CD4-positive, alpha-beta T cell treated with Interleukin-6 at 100 ng/mL for 8 hours (primary cell): ENCODE measurements at regions not wholly inside any gene's neighbourhood (a gene's known extent, or its start where the extent isn't known, plus 50 kb on each side); places are given as distances from the start of the nearest gene placed in this dataset.
"Not testable (repeated sequence)": the region's sequence is repeated elsewhere in the genome, so short reads cannot be mapped to it uniquely, and the experiment has no call there.

Experiments used
- DNase-seq: peaks from one replicate; pipeline ENCODE4 v3.0.0-alpha.2; 2020; ENCODE audit warnings: mixed read lengths, low spot score

- DNase-seq: no peak
These were observed 463.4 kb upstream of the TMEM132C start for GRCh38 chr12:127803545-127803944.

DNA sequence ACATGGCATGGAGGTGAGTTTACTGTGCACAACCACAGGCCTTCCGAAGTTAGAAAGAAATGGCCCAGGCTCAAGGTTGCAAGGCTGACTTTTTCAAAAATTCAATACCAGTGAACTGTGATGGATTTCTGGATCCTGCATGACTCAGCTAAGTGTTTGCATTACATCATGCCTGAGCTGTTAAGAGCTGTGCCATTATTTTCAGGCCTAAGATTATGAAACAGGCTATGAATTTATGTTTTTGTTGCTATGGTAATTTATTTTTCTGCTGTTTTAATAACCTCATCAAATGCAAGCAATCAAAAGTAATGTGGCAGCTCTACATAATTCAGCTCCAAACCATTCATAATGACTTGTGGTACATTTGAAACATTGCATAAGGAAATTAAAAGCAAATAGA lies 457.7 kb upstream of the TMEM132C start:
- DNase-seq: no peak

DNA sequence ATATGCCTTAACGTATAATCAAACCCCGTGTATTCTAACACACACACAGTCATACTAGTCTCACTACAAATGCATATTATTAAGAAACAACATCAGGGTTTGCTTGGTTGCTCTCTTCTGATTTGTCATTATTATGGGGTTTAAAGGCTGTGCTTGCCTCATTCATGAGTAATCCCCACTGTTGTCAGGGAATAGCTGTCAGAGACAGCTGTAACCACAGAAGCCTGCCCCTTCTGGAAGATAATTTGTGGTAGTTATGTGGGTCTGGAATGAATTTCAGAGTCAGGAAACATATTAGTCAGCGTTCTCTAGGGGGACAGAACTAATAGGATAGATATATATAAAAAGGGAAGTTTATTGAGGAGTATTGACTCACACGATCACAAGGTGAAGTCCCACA lies 456.9 kb upstream of the TMEM132C start:
- no peak for DNase-seq

DNA sequence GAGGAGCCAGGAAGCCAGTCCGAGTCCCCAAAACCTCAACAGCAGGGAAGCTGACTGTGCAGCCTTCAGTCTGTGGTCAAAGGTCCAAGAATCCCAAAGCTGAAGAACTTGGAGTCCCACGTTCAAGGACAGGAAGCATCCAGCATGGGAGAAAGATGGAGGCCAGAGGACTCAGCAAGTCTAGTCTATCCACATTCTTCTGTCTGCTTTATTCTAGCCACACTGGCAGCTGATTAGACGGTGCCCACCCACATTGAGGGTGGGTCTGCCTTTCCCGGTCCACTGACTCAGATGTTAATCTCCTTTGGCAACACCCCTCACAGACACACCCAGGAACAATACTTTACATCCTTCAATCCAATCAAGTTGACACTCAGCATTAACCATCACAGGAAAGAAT lies 456.5 kb upstream of the TMEM132C start:
- DNase-seq: not testable (repeated sequence)

- DNase-seq: no peak
These were observed 455.0 kb upstream of the TMEM132C start for GRCh38 chr12:127811988-127812387.

DNA sequence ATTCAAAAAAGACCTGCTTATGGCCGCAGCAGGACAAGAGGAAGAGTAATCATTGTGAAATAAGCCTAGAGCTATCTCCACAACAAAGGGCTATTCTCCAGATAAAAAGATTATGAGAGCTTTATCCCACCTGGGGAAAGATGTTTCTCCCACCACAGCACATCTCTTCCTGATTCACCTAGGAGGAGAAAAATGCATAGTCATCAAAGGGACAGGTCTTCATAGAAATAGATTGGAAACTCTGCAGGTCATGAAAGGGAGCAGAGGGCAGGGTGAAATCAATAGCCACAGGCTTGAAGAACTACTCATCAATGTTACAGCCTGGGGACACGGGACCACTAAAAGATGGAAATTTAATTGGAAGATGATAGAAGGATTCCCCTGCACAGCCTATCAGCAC lies 453.8 kb upstream of the TMEM132C start:
- DNase-seq: no peak

DNA sequence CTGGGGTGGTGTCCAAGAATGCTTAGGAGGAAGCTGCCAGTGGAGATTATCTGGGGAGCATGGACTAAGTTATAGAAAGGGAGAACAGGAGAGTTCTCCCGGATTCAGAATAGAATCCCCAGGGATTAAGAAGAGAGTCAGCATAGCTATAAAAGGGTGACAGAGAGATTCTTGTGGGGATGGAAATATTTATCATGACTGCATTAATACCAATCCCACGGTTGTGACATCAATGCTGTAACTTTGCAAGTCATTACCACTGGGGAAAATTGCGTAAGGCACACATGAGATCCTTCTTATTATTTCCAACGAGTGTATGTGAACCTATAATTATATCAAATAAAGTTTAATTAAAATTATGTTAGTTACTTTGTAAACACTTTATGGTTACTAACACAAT lies 447.9 kb upstream of the TMEM132C start:
- no peak for DNase-seq

GRCh38 chr12:127820271-127820670 lies 446.7 kb upstream of the TMEM132C start:
- no peak for DNase-seq

- DNase-seq: no peak
These were observed 446.1 kb upstream of the TMEM132C start for GRCh38 chr12:127820846-127821245.

DNA sequence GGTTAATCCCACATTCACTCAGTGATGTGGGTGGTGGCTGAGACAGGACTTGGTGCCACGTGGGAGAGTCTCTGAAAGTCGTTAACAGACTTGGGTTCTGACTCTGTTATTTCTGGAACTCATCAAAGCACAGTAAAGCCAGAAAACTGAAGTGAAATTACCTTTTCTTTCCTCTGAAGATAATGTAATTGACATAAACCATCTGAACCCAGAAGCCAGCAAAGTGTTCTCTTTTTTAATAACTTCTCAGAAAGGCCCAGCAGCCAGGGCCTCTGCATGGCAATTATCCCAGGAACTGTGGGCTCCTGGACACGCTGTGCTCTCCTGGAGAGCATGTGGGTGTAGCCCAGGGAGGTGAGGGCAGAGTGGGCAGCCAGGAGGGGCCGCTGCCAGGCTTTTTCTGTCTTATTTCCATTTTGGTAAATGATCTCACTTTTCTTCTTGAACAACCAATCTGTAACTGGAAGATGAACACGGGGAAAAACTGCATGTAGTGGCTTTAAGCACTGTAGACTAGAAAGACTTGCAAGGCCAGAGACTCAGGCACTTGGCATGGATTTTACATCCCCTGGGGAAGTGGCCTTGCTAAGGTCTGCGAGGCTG lies 444.1 kb upstream of the TMEM132C start:
- no peak for DNase-seq

GRCh38 chr12:127823801-127824200 lies 443.2 kb upstream of the TMEM132C start:
- no peak for DNase-seq

GRCh38 chr12:127829281-127830064 lies 437.5 kb upstream of the TMEM132C start:
- DNase-seq: no peak

DNA sequence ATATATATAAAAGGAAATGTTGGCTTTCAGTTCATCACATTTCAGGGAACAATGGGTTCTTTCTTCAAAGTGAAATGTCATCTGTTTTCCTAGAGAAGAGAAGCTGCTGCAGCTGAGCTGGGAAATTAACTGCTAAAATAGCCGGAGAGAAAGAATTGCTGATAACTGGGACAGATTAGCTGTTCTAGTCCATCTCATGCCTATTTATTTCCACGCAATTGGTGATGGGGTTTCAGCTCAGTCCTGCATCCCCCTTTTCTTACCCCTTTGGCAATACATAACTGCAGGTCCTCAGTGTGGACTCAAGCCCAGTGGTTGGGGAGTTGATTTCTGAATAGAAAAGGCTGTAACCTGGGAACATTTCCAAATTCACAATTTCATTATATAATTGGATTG lies 436.9 kb upstream of the TMEM132C start:
- DNase-seq: no peak

- no peak for DNase-seq
These were observed 436.2 kb upstream of the TMEM132C start for GRCh38 chr12:127830730-127831129.

- no peak for DNase-seq
These were observed 434.8 kb upstream of the TMEM132C start for GRCh38 chr12:127832172-127832571.

GRCh38 chr12:127836802-127837201 lies 430.2 kb upstream of the TMEM132C start:
- DNase-seq: not testable (repeated sequence)

- DNase-seq: no peak
These were observed 409.3 kb upstream of the TMEM132C start for GRCh38 chr12:127857661-127858060.

GRCh38 chr12:127860536-127860935 lies 406.4 kb upstream of the TMEM132C start:
- no peak for DNase-seq

- no peak for DNase-seq
These were observed 405.6 kb upstream of the TMEM132C start for GRCh38 chr12:127861406-127861805.

DNA sequence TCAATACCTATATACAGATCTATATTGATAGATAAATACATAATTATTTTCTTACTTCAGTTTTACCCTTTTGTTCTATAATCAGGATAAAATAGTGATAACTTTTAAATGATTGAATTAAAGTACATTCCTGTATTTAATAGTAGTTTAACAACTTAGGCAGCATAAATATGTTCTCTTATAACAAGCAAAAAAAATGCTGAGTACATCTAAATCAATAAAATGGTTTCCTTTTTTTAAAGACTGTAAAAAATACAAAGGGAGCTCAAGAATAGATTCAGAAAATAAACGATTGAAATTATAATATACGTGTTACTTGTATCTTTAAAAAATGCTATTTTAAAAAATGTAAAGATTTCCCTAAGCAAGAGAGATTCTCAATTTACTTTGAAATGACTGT lies 393.7 kb upstream of the TMEM132C start:
- DNase-seq: no peak

GRCh38 chr12:127881371-127882140 lies 385.4 kb upstream of the TMEM132C start:
- no peak for DNase-seq

GRCh38 chr12:127883013-127883412 lies 384.0 kb upstream of the TMEM132C start:
- no peak for DNase-seq
